K562 (cell line): ENCODE measurements at regions not wholly inside any gene's neighbourhood (a gene's known extent, or its start where the extent isn't known, plus 50 kb on each side); places are given as distances from the start of the nearest gene placed in this dataset.

Source experiments
- ATAC-seq: fragments of 200-7000 bp; cut with Tn5 transposase; 3 replicates; pipeline ENCODE4 v1.9.1; 2020; ENCODE audit warnings: moderate library complexity
- BruUV-seq: library from RNA; stranded (reverse); fragments of 400-500 nt; replicated peaks from 2 replicates; lab custom pipeline; 2021; lab: Mats Ljungman, UMichigan
- CTCF ChIA-PET: fragments of 300-600 bp; formaldehyde crosslinking; extraction: SDS; loops from one replicate; lab custom pipeline; 2021; ENCODE audit warnings: low intra/inter-chr PET ratio; lab: Yijun Ruan, JAX
- POLR2A ChIA-PET: fragments of 300-600, 350-650 bp; sonication (Branson Sonifier 250); formaldehyde crosslinking; extraction: SDS; loops from one replicate; lab custom pipeline; 2021; ENCODE audit warnings: antibody characterized with exemption, inconsistent platforms; lab: Yijun Ruan, JAX
- DNase-seq, 4 experiments: peaks; one replicate each; pipeline versions ENCODE4 v3.0.0 to v3.0.0-alpha.2; 2011 to 2018; ENCODE audit warnings: low spot score in 3 of 4, mixed read lengths in 3 of 4; ENCODE audit errors: extremely low read depth in 1 of 4
- FAIRE-seq: peaks from 2 replicates; lab custom pipeline; 2011; peaks lifted over from hg19 to GRCh38; lab: Jason Lieb, UNC
- H2AFZ ChIP-seq: 2 replicates; pipeline ENCODE4 v1.6.0; 2011; ENCODE audit warnings: low read depth, low read length, control low read depth, inconsistent platforms
- H3K27ac ChIP-seq: fragments of 200-600 bp; 3 replicates; pipeline ENCODE4 v1.8.0; 2011; ENCODE audit warnings: low read depth, mild to moderate bottlenecking, control low read depth, inconsistent platforms, low read length, moderate library complexity, mixed read lengths; ENCODE audit errors: extremely low read depth
- H3K27me3 ChIP-seq, 2 experiments: fragments of 300-600 bp in 1 of 2; 2 replicates in 1 of 2; 3 replicates in 1 of 2; pipeline versions ENCODE4 v1.6.0 to v1.8.0; 2011; ENCODE audit warnings: inconsistent platforms in 2 of 2, low read length in 2 of 2, mild to moderate bottlenecking in 1 of 2, mixed read lengths in 1 of 2, moderate library complexity in 1 of 2; ENCODE audit not compliant: control insufficient read depth in 2 of 2, insufficient read depth in 2 of 2
- H3K36me3 ChIP-seq: fragments of 300-600 bp; 3 replicates; pipeline ENCODE4 v1.8.0; 2011; ENCODE audit warnings: mild to moderate bottlenecking, low read length, inconsistent platforms; ENCODE audit not compliant: control insufficient read depth, insufficient read depth
- H3K4me1 ChIP-seq, 2 experiments: fragments of 200-600 bp in 1 of 2; replicated peaks in 1 of 2; 2 replicates in 1 of 2; 3 replicates in 1 of 2; pipeline versions ENCODE4 v1.5.1 to v1.8.0; 2011; ENCODE audit warnings: inconsistent platforms in 2 of 2, low read length in 2 of 2, mild to moderate bottlenecking in 1 of 2, mixed read lengths in 1 of 2, moderate library complexity in 1 of 2; ENCODE audit not compliant: control insufficient read depth in 2 of 2, insufficient read depth in 2 of 2
- H3K4me2 ChIP-seq: 2 replicates; pipeline ENCODE4 v1.6.1; 2011; ENCODE audit warnings: low read length, control low read depth, inconsistent platforms, mixed read lengths; ENCODE audit not compliant: insufficient read depth
- H3K4me3 ChIP-seq: fragments of 200-600 bp; sonication (generic), shearing (Covaris generic); 2 replicates; pipeline ENCODE4 v1.5.1; 2016; ENCODE audit warnings: control low read depth, inconsistent platforms
- H3K79me2 ChIP-seq: fragments of 200-600 bp; 3 replicates; pipeline ENCODE4 v1.8.0; 2011; ENCODE audit warnings: low read length, inconsistent platforms; ENCODE audit not compliant: control insufficient read depth, insufficient read depth
- H3K9ac ChIP-seq, 2 experiments: 2 replicates each; pipeline versions ENCODE4 v1.6.0 to v1.6.1; 2011; ENCODE audit warnings: low read depth in 2 of 2, low read length in 2 of 2, control low read depth in 1 of 2, inconsistent platforms in 1 of 2, mild to moderate bottlenecking in 1 of 2, mixed read lengths in 1 of 2; ENCODE audit not compliant: insufficient read depth in 1 of 2
- H3K9me1 ChIP-seq: one replicate; pipeline ENCODE4 v1.6.0; 2011; ENCODE audit warnings: inconsistent platforms, mild to moderate bottlenecking, low read length, moderate library complexity; ENCODE audit not compliant: control insufficient read depth, insufficient read depth
- H3K9me3 ChIP-seq: replicated peaks from 2 replicates; pipeline ENCODE4 v1.5.1; 2011; ENCODE audit warnings: low read depth, low read length, inconsistent platforms; ENCODE audit not compliant: control insufficient read depth, insufficient read depth
- H4K20me1 ChIP-seq: replicated peaks from 2 replicates; pipeline ENCODE4 v1.6.1; 2011; ENCODE audit warnings: low read length, inconsistent platforms, mixed read lengths; ENCODE audit not compliant: control insufficient read depth, insufficient read depth
- CHD1 ChIP-seq: fragments of 200-600 bp; sonication (generic); IDR thresholded peaks from one replicate; pipeline ENCODE4 v1.6.1; 2012; ENCODE audit warnings: mild to moderate bottlenecking, moderate library complexity, low read length, inconsistent platforms
- ERF ChIP-seq: fragments of 450-650 bp; formaldehyde crosslinking; IDR thresholded peaks from 2 replicates; pipeline ENCODE4 v1.4.0; 2020; ENCODE audit warnings: mild to moderate bottlenecking, mixed read lengths
- ETS1 ChIP-seq: conservative IDR thresholded peaks from 2 replicates; pipeline ENCODE4 v1.6.1; 2011; ENCODE audit warnings: low read depth, mild to moderate bottlenecking, low read length; ENCODE audit not compliant: control insufficient read depth
- EZH2 ChIP-seq: IDR thresholded peaks from 2 replicates; pipeline ENCODE4 v1.6.1; 2012; ENCODE audit warnings: low read depth, mild to moderate bottlenecking, inconsistent platforms, low read length, borderline replicate concordance
- MCM2 ChIP-seq: fragments of 450-650 bp; IDR thresholded peaks from 2 replicates; pipeline ENCODE4 v1.6.1; 2017; ENCODE audit warnings: low read depth, mild to moderate bottlenecking
- NFE2L1 ChIP-seq: fragments of 450-650 bp; IDR thresholded peaks from 2 replicates; pipeline ENCODE4 v1.6.1; 2016; ENCODE audit warnings: missing genetic modification characterization, low read depth, mild to moderate bottlenecking, missing compliant biosample characterization, moderate library complexity, borderline replicate concordance
- POLR2AphosphoS2 ChIP-seq: IDR thresholded peaks from 2 replicates; pipeline ENCODE4 v1.6.1; 2012; ENCODE audit warnings: low read length, improper control_type of control experiment
- ZNF174 ChIP-seq: fragments of 250-450 bp; sonication (Bioruptor Pico); IDR thresholded peaks from 2 replicates; pipeline ENCODE4 v1.4.0; 2020; ENCODE audit warnings: mild to moderate bottlenecking
- WGBS: fragments of 100-300 bp; shearing (Covaris generic); methylation state at CpG from one replicate; pipeline ENCODE4 v1.1.6; 2016; ENCODE audit warnings: low coverage, mixed read lengths; ENCODE audit not compliant: insufficient coverage; ENCODE audit errors: missing lambda C conversion rate; 5-methylcytosine and 5-hydroxymethylcytosine counted together
- in situ Hi-C: fragments of 300-500 bp; cut with MboI; formaldehyde crosslinking; loops from 4 replicates; pipeline ENCODE4 v1.15.0; 2018; ENCODE audit warnings: inconsistent platforms, mixed read lengths
- intact Hi-C: fragments of 100-400 bp; cut with micrococcal nuclease; formaldehyde crosslinking; loops from 2 replicates; pipeline ENCODE4 v1.14.2; 2022

GRCh38 chr1:8115031-8115768 lies 89.1 kb upstream of the ERRFI1 start:
- WGBS = 71% methylated on average over 10 of the region's 10 CpGs
- no peaks in the 10 kb centered on the region for H3K9me1 ChIP-seq
- H3K36me3 ChIP-seq = no peaks in the 10 kb centered on the region
- no peak overlapping the region; the same call in 1 of the 2 replicates for H2AFZ ChIP-seq
- TF ChIP-seq NFE2L1 (tag) = no peak
- TF ChIP-seq ETS1 = no peak
- no peak for TF ChIP-seq POLR2AphosphoS2
- TF ChIP-seq ZNF174 (CRISPR knock-in tag) = no peak
- TF ChIP-seq EZH2 = no peak
- no peak for TF ChIP-seq CHD1
- TF ChIP-seq ERF (CRISPR knock-in tag) = no peak
- TF ChIP-seq MCM2 = no peak
- H3K4me3 ChIP-seq = no peak overlapping the region
- H3K9me3 ChIP-seq = no peaks in the 10 kb centered on the region
- DNase-seq (no peak), ATAC-seq (no peak), FAIRE-seq (no peak)
- H3K9ac ChIP-seq = no peak overlapping the region
- H3K79me2 ChIP-seq = no peaks in the 10 kb centered on the region
- H3K4me2 ChIP-seq = no peak overlapping the region
- H4K20me1 ChIP-seq = no peaks in the 10 kb centered on the region
- ChIA-PET CTCF (no interaction called here), POLR2A (interaction anchor here (0.9 kb wide), 1 partner anchor 8 kb away, joined by 3 read pairs; no protein-coding TSS in a partner anchor)
- H3K27me3 ChIP-seq = no peaks in the 10 kb centered on the region
- BruUV-seq = no TSS peak
- no peak overlapping the region for H3K27ac ChIP-seq
- in situ Hi-C loops (no loop called here), intact Hi-C loops (no loop called here)
- no peaks in the 10 kb centered on the region; a peak in 1 of 5 replicates for H3K4me1 ChIP-seq
